NCI-H748 (cell line): ENCODE measurements at regions not wholly inside any gene's neighbourhood (a gene's known extent, or its start where the extent isn't known, plus 50 kb on each side); places are given as distances from the start of the nearest gene placed in this dataset.

Experiments used
- DNase-seq: peaks from one replicate; lab custom pipeline; 2025; ENCODE audit not compliant: unreplicated experiment; lab: John Stamatoyannopoulos, UW

DNA sequence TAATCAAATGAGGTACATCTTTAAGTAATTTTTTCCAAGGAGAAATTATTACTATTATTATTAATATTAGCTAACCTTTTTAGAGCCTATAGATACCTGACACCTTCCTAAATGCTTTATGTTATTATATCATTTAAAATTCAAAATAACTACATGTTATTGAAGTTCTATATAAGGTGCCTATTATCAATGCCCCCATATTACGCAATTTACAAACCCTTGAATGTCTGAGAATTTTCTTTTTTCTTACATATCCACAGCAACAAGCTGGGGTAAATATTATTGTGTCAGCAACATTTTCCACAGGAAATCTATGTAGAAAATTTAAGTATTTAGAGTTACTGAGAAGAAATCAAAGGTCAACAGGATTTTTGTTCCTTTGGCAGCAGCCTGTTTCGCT lies 327.3 kb downstream of the NXPE2 start:
- no peak for DNase-seq

DNA sequence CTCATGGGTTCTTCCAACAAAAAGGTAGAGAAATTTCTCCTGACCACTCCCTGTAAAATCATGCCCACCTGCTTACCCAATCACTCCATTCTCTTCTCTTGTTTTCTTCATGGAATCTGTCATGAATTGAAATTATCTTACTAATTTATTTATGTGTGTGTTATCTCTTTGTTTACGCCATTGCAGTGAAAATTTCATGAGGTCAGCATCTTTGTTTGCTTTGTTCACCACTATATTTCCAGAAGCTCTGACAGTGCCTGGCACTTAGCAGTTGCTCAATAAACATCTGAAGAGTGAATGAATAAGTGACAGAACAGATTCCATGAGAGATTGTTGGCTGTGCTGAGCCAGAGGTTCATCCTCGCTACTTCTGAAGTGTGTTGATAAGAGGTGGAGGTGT lies 329.5 kb downstream of the NXPE2 start:
- DNase-seq: no peak

DNA sequence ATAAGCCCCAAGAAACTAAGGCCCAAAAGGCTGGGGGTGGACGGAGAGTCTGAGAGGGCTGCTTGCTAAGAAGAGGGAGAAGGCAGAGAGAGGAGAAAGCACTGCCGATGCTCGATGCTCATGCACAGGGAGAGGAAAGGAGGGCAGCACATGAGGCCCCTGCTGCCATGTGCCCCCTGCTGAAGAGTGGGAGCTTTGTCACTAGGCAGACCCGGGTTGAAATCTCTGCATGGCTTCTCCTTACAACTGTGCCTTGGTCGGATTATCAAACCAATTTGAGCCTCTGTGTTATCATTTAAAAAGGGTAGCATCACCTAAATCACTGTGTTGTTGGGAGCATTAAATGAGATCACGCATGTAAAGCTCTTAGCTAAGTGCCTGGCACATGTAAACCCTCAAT lies 330.5 kb downstream of the NXPE2 start:
- DNase-seq: no peak

DNA sequence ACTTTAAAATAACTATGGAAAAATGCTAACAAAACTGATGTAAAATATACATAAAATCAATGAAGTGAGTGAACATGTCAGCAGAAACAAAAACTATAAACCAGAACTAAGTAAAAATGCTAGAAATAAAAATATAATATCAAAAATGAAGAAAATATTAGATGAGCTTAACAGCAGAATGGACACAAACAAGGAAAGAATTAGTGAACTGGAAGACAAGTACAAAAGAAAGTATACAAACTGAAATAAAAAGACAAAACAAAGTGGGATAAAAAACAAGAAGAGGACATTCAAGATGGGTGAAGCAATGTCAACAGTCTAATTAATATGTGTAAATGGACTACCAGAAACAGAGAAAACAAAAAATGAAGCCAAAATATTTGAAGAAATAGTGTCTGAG lies 339.2 kb downstream of the NXPE2 start:
- no peak for DNase-seq

DNA sequence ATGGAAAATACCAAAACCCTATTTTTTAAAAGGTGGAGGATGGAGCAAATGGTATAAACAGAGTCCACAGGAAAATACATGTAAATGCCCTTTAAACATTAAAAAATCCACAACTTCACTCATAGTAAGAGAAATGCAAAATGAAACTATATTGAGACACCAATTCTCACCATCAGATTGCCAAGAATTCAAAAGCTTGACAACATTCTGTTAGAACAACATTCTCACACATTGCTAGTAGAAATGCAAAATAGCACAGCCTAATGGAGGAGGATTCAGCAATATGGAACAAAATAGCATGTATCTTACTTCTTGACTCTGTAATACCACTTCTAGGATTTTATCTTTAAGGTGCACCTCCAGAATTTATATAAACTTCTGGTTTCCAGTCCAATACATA lies 351.8 kb downstream of the NXPE2 start:
- no peak for DNase-seq

DNA sequence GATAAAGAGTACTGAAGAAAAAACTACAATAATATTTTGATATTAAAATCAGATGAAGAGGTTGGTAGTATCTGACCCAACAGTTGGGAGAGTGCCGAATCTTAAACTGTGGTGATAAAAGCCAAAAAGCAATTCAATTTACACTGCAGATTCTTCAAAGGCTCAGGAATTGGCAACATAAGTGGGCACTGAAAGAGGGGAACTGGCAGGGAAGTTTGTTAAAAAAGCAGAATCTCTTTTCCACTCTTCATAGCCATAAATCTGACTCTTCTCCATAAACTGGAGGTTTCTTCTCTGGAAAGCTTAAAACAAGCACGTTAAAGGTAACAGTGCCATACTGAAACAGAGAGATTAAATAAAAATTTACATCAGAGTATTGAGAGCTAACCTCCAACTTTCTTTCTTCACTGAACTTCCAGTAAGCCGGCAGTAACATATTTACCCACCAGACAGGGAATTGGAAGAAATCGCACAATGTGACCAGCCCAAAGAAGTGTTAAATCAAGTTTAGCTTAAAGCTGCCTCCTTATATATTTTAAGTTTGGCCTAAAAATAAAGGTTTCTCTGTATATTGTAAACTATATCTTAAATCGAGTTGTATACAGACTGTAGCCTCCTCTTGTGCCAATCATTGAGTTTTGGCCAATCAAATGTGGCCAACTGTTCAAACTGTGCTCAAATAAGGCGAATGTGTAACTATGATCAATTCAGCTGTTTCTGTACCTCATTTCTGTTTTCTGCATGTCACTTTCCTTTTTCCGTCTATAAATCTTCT lies 358.3 kb downstream of the NXPE2 start:
- DNase-seq: no peak

DNA sequence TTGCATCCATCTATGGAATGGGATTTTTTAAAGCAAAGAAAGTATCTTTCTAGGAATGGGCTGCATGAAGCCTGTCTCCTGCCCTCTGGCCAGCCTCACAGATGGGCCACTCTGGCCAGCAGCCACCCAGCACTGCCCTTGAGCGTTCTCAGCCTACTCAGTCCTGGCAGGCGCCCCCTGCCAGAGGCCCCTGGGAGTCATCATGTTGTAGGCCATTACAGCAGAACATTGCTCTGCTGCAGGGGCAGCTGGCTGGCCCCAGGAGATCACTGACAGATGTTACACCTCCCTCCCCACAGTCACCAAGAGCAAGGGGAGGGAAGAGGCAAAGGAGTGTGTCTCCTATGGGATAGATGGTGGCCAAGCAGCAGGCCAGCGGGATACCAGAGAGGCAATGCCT lies 363.7 kb downstream of the NXPE2 start:
- DNase-seq: no peak

DNA sequence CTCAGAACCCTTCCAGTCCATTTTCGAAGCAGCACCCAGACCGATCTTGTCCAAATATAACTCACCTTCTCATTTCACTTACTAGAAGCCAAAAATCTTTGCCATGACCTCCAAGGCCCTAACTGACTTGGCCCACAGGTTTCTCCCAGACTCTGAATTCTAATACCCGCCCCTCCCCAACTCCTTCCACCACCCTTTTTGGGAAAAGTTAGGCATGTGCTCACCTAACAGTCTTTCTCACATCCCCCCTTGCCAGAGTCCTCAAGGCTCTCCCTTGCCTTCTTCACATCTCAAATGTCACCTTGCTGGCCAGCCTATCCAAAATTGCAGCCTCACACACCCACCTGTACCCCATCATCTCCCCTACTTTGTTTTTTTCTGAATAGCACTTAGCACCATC lies 369.3 kb downstream of the NXPE2 start:
- no peak for DNase-seq

DNA sequence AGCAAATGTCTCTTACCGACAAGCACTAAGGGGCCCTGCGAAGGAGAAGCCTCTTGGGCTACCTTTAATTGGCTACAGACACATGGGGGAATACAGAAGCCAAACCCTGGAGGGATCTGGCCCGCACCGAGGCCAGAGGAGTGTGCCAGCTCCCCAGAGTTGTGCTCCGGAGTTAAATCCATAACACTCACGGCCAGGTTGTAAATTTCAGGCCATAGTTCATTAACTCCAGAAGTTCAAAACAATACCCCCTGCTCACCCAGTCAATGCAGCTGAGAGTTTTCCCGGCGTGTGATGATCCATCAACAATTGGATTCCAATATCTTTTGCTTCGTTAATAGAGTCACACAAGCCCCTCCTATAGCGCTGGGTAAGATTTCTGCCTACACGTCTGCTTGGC lies 371.5 kb downstream of the NXPE2 start:
- DNase-seq: no peak

DNA sequence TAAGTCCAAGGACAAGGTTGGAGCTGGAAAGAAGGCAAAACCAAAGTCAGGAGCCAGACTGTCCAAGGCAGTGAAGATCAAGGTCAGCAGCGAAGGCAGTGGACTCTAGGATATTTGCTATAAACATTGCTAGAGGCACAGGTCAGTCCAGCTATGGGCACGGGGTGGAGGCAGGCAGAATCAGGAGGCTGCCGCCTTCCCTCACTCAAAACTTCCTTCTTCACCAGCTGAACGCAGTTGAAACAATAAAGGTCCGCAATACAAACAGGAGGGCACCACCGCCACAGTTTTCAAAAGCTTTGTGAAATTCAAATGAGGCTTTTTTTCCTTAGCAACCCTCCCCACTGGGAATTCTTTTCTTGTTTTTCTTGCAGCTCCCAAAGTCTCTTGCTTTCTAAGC lies 372.4 kb downstream of the NXPE2 start:
- no peak for DNase-seq

DNA sequence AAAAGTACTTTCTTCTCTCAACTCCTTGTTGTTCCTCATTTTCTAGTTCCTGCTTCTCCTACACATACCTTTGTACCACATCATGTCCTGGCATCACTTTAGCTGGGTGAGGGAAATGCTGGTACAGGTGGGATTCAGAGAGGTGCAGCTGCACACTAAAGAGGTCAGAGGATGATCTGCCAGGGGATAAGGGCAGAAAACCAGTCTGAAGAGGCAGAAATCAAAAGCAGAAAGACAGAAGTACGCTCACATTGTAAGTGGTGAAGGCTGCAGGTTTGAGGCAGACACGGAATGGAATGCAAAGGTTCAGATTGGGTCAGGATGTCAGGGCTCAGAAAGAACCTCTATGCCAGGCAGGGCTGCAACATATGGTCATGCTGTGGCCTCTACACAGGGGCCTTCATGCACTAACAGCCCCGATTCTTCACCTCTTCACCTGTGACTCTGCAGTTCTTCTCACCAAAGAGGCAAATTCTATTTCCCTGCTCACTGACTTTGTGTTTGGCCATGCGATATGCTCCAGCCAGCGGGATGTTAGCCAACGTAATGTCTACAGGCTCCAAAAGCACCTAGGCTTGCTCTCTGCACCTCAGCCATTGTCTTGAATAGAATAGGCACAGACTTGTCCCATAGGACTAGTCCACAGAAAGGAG lies 373.7 kb downstream of the NXPE2 start:
- no peak for DNase-seq

DNA sequence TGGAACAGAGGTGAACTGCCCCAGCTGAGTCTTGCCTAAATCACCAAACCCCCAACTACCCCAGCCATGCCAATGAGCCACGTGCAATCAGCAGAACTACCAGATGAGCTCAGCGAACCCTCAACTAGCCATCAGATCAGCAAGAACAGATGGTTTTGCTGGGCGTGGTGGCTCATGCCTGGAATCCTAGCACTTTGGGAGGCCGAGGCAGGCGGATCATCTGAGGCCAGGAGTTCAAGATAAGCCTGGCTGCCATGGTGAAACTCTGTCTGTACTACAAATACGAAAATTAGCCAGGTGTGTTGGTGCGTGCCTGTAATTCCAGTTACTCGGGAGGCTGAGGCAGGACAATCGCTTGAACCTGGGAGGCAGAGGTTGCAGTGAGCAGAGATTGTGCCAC lies 374.3 kb downstream of the NXPE2 start:
- no peak for DNase-seq

DNA sequence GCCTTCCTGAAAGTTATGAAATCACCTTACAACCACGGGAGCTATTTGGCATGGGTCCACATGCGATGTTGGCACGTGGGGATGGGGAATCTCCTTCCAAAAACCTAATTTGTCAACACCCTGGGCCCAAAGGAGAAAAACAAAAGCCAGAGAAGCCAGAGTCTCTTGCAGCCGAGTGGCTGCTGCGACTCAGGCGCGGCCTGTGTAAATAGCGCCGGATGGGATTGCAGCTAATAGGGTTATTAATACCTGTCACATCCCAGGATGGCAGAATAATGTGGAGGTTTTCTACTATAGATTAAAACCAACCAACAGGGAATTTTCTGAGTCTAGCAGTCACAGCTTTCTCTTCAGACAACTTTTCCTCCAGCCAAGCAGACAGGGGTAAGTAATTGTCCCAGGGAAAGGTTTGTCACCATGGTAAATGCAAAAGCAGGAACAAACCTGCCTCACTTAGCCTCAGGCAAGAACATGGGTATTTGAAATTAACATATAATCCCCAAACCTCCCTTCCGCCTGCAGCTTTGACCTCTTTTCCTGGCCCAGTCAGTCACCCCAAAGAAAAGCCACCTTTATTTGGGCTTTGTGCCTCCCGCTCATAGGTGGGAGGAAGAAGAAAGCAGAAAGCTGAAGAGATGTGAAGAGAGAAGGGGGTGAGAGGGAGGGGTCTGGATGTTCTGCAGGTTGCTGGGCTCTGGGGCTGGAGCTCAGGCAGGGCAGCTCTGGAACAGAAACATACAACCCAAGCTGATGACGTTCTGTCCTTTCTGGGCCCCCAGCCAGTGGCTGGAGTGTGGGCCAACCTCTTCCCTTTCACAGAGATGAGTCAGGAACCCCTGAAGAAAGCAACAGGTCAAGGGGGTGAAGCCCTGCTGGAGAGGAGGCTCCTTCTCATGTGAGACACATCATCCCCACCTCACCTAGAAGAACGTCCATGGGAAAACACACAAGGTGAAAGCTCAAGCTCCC lies 376.5 kb downstream of the NXPE2 start:
- peak; percentile 52 for DNase-seq

DNA sequence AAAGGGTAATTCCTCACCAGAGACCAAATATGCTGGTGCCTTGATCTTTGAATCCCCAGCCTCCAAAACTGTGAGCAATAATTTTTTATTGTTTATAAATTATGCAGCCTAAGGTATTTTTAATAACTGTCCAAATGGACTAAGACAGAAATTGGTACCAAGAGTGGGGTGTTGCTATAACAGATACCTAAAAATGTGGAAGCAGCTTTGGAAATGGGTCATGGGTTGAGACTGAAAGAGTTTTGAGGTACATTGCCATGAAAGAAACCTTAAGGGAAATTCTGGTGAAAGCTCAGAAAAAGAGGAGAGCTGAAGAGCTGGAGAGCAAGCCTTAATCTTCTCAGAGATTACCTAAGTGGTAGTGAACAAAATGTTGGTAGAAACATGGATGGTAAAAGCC lies 378.2 kb downstream of the NXPE2 start:
- DNase-seq: no peak

DNA sequence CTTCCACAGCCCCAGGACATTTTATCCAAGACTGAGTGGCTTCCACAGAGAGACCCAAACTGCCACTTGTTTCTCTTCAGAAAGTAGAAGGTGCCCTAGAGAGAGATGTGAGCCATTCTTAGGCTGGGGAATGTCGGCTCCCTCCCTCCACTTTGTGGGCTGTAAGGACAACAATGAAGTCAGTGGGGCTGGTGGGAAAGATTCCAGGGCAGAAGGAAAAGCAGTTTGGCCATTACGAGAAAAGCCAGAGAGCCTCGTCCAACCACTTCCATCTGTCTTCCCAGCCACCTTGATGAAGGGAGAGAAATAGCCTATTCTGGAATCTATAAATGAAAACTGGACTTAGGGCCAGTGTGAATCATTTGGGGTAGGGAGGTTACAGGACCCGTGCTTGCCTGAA lies 382.5 kb downstream of the NXPE2 start:
- DNase-seq: no peak

DNA sequence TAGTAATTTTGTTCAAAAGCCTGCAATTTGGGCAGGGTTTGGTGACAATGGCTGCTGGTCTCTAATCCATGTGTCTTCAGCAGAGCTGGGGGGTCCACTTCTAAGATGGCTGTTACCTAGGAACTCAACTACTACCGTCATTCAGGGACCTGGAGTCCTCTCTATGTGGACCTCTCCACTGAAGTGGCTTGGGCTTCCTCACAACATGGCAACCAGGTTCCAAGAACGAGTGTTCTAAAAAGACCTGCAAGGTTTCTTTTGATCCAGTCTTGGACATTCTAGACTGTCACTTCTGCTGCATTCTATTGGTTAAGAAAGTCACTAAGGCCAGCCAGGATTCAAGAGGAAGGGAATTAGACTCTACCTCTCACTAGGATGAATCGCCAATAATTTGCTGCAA lies 387.0 kb downstream of the NXPE2 start:
- DNase-seq: no peak

DNA sequence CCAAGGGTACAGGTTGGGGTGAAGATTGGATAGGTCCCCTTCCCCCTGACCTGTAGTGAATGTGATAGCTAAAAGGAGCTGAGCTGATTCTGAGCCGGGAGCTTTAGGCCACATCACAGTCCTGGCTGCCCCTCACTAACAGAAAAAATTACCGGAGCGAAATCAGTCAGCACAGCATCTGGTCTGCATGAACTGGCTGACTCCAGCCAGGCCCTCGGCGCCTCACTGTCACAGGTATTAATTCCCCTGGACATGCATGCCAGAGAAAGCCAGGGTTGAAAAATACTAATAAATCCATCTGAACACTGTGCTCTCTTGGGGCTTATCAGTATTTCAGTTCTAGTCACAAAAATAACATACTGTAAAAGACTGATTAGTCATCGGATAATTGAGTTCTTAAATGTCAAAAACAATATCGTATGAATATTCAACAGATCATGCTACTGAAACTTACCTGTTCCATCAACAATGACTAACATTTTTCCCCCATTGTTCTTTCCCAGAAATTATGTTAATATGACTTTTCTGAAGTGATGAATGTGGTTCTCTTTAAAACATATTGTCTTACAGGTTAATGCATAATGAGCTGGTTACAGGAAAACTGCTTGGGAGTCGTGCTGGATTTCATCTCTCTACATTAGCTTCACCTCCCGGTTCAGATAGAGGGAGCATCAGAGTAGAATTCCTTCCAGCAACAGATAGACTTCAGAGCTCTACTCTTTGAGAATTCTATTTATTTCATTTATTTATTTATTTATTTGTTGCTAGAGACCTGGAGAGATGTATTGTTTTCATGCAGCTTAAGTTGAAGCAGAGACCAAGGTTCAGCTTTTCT lies 387.7 kb downstream of the NXPE2 start:
- DNase-seq: no peak

DNA sequence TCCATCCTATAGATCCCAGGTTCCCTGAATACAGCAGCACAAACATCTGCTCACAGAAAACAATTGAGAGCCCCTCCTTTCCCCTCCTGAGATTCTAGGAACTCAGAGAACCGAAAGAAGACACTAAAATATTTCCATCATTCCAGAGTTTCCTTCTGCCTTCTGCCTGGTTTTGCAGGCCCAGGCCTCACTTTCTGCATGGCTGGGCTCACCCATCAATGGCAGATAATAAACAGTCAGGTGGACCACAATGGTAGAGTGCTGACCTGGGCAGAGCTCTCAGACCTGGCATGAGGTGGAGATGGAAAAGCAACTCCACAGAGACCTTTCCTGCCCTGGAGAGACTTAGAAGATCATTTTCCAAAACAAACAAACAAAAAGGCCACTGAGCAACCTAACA lies 389.1 kb downstream of the NXPE2 start:
- peak; percentile 27 for DNase-seq

DNA sequence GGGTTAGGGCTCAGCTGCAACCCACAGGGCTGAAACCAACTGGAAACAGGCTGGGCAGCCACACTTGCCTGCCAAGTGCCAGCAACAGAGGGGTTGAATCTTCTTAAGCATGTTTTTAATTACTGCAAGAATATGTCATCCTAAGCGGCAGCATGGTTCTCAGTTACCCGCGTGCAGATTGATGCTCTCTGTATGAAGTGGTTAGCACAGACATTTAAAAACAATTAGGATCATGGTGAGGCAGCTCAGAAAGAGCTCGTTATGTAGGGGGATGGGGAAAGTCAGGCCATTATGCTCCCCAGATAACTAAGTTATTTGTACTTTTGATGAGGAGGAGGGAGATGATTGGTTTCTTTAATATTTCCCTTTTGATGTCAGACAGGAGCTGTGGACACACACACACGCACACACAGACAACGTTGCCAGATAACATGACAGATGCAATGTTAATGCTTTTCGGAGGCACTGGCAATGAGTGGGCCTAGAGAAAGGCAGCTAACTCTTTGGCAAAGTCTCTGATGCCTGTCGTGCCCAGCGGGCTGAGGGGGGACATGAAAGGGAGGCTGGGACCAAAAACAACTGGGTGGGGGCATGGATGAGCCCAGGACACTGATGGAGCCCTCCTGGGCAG lies 389.7 kb downstream of the NXPE2 start:
- peak; percentile 27 for DNase-seq

DNA sequence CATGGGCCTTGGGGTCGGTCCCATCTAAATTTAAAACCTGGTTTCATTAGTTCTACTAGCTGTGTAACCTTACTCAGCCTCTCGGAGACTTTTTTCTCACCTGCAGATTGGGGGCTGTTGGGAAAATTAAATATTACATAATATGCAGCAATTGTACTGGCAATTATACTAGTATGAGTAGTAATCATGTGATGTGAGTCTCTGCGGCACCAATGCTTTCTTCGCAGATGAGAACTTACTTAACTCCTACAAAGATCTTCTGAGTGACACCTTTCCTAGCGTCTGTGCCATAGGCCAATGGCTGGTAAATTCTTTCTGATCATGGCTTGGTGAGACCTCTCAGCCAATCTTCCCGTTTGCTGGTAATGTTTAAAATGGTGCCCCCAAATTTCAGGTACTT lies 391.3 kb downstream of the NXPE2 start:
- DNase-seq: no peak
